HCT116 (cell line): ENCODE measurements at regions not wholly inside any gene's neighbourhood (a gene's known extent, or its start where the extent isn't known, plus 50 kb on each side); places are given as distances from the start of the nearest gene placed in this dataset.

Experiments
- ATAC-seq: fragments of 200-7000 bp; cut with Tn5 transposase; 2 replicates; pipeline ENCODE4 v1.9.1; 2020; ENCODE audit warnings: mild to moderate bottlenecking, moderate library complexity
- BruUV-seq: library from RNA; stranded (reverse); fragments of 400-500 nt; replicated peaks from 2 replicates; lab custom pipeline; 2021; lab: Mats Ljungman, UMichigan
- CTCF ChIA-PET: fragments of 300-600 bp; sonication (Branson Sonifier 250); formaldehyde crosslinking; loops from one replicate; lab custom pipeline; 2021; ENCODE audit warnings: antibody characterized with exemption; lab: Charles Lee
- POLR2A ChIA-PET: fragments of 300-600, 350-600 bp; sonication (Branson Sonifier 250); formaldehyde crosslinking; loops from one replicate; lab custom pipeline; 2021; ENCODE audit warnings: antibody characterized with exemption; lab: Charles Lee
- RAD21 ChIA-PET, 2 experiments: fragments of 300-600 bp; sonication (Branson Sonifier 250); formaldehyde crosslinking; loops; one replicate each; lab custom pipeline; 2023; ENCODE audit warnings: low total read pairs in 2 of 2; ENCODE audit not compliant: uncharacterized antibody in 2 of 2, unreplicated experiment in 2 of 2, low non-redundant PET in 1 of 2; lab: Charles Lee
- DNase-seq: peaks from one replicate; pipeline ENCODE4 v3.0.0-alpha.2; 2010; ENCODE audit warnings: low read depth, low spot score
- H2AFZ ChIP-seq: fragments of 200-600 bp; shearing (Covaris generic), sonication (generic); 2 replicates; pipeline ENCODE4 v1.6.1; 2017; ENCODE audit warnings: low read depth, mixed run types, mixed read lengths, antibody characterized with exemption, low read length; ENCODE audit not compliant: poor library complexity, severe bottlenecking
- H3K27ac ChIP-seq: 2 replicates; pipeline ENCODE4 v1.5.1; 2012; ENCODE audit warnings: low read depth, low read length
- H3K27me3 ChIP-seq: fragments of 200-600 bp; sonication (generic); 2 replicates; pipeline ENCODE4 v1.6.1; 2016; ENCODE audit warnings: mixed run types, low read length, mixed read lengths; ENCODE audit not compliant: insufficient read depth
- H3K36me3 ChIP-seq, 2 experiments: fragments of 200-500 bp in 1 of 2; fragments of 200-600 bp in 1 of 2; sonication (Bioruptor generic) in 1 of 2; sonication (generic) in 1 of 2; 2 replicates each; pipeline versions ENCODE4 v1.5.1 to v1.6.1; 2014 to 2016; ENCODE audit warnings: low read length in 2 of 2, inconsistent platforms in 1 of 2, mixed read lengths in 1 of 2, mixed run types in 1 of 2; ENCODE audit not compliant: insufficient read depth in 2 of 2, control insufficient read depth in 1 of 2
- H3K4me1 ChIP-seq, 2 experiments: fragments of 200-600 bp in 1 of 2; sonication (generic) in 1 of 2; 2 replicates each; pipeline versions ENCODE4 v1.5.1 to v1.6.1; 2012 to 2017; ENCODE audit warnings: low read length in 2 of 2, inconsistent platforms in 1 of 2, mild to moderate bottlenecking in 1 of 2, mixed read lengths in 1 of 2, mixed run types in 1 of 2, moderate library complexity in 1 of 2; ENCODE audit not compliant: insufficient read depth in 2 of 2, control insufficient read depth in 1 of 2
- H3K4me2 ChIP-seq: fragments of 200-600 bp; sonication (generic); 2 replicates; pipeline ENCODE4 v1.6.1; 2017; ENCODE audit warnings: mixed run types, low read length, mixed read lengths
- H3K4me3 ChIP-seq, 2 experiments: fragments of 200-600 bp in 1 of 2; sonication (generic) in 1 of 2; replicated peaks in 1 of 2; 2 replicates each; pipeline ENCODE4 v1.5.1; 2011 to 2016; ENCODE audit warnings: low read length in 2 of 2, control low read depth in 1 of 2, low read depth in 1 of 2, mild to moderate bottlenecking in 1 of 2, mixed read lengths in 1 of 2, mixed run types in 1 of 2
- H3K79me2 ChIP-seq: fragments of 200-600 bp; sonication (generic); 2 replicates; pipeline ENCODE4 v1.6.1; 2017; ENCODE audit warnings: mild to moderate bottlenecking, mixed run types, low read length, moderate library complexity, mixed read lengths; ENCODE audit not compliant: insufficient read depth
- H3K9ac ChIP-seq: fragments of 200-600 bp; sonication (generic); 2 replicates; pipeline ENCODE4 v1.6.1; 2016; ENCODE audit warnings: low read length, mixed read lengths
- H3K9me2 ChIP-seq: fragments of 200-600 bp; sonication (generic), shearing (Covaris generic); 2 replicates; pipeline ENCODE4 v1.6.1; 2017; ENCODE audit warnings: mixed run types, mild to moderate bottlenecking, moderate library complexity; ENCODE audit not compliant: insufficient read depth
- H3K9me3 ChIP-seq, 2 experiments: fragments of 200-500 bp in 1 of 2; fragments of 200-600 bp in 1 of 2; sonication (Bioruptor generic) in 1 of 2; sonication (generic) in 1 of 2; 2 replicates each; pipeline ENCODE4 v1.6.1; 2014 to 2017; ENCODE audit warnings: low read length in 2 of 2, mixed read lengths in 2 of 2, inconsistent platforms in 1 of 2, low read depth in 1 of 2, mild to moderate bottlenecking in 1 of 2, mixed run types in 1 of 2, moderate library complexity in 1 of 2; ENCODE audit not compliant: control insufficient read depth in 1 of 2, insufficient read depth in 1 of 2
- H4K20me1 ChIP-seq: fragments of 200-600 bp; sonication (generic), shearing (Covaris generic); 2 replicates; pipeline ENCODE4 v1.6.1; 2017; ENCODE audit warnings: mixed run types, mild to moderate bottlenecking, moderate library complexity; ENCODE audit not compliant: insufficient read depth
- EZH2phosphoT487 ChIP-seq: fragments of 200-600 bp; IDR thresholded peaks from 2 replicates; pipeline ENCODE4 v1.6.1; 2018; ENCODE audit warnings: antibody characterized with exemption, borderline replicate concordance
- JUND ChIP-seq: IDR thresholded peaks from 2 replicates; pipeline ENCODE4 v1.6.1; 2012
- POLR2AphosphoS5 ChIP-seq: IDR thresholded peaks from 2 replicates; pipeline ENCODE4 v1.6.1; 2011; ENCODE audit warnings: mild to moderate bottlenecking, low read depth, low read length, moderate library complexity
- RAD21 ChIP-seq: IDR thresholded peaks from 2 replicates; pipeline ENCODE4 v1.6.1; 2012; ENCODE audit warnings: low read depth, mild to moderate bottlenecking
- ZFX ChIP-seq: fragments of 450-650 bp; IDR thresholded peaks from 2 replicates; pipeline ENCODE4 v1.6.1; 2017
- intact Hi-C: fragments of 100-400 bp; cut with micrococcal nuclease; formaldehyde crosslinking; loops from 2 replicates; pipeline ENCODE4 v1.10.0; 2022
- TF ChIP-seq, protein P1 (sequence below): IDR thresholded peaks from 2 replicates; pipeline ENCODE4 v1.6.1; 2012

GRCh38 chr12:75756111-75756510 is 244.7 kb upstream of the KRR1 start:
- H3K4me1 ChIP-seq: peaks cover 74 to 96% of the 10 kb centered on the region in 2 experiments
- no peak for ATAC-seq
- H2AFZ ChIP-seq: no peak overlapping the region
- BruUV-seq: no TSS peak
- no peaks in the 10 kb centered on the region for H3K36me3 ChIP-seq
- no peaks in the 10 kb centered on the region for H4K20me1 ChIP-seq
- peaks cover 6% of the 10 kb centered on the region; the same call in 1 of the 2 replicates for H3K79me2 ChIP-seq
- H3K9ac ChIP-seq: no peak overlapping the region
- intact Hi-C loops: no loop called here
- no peaks in the 10 kb centered on the region for H3K9me3 ChIP-seq
- no peak overlapping the region for H3K4me3 ChIP-seq
- H3K27me3 ChIP-seq: no peaks in the 10 kb centered on the region
- TF ChIP-seq RAD21 (no peak), JUND (no peak)
- TF ChIP-seq, protein P1, sequence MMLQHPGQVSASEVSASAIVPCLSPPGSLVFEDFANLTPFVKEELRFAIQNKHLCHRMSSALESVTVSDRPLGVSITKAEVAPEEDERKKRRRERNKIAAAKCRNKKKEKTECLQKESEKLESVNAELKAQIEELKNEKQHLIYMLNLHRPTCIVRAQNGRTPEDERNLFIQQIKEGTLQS: no peak
- H3K27ac ChIP-seq: peak overlapping the region; percentile 100
- no peak overlapping the region for H3K4me2 ChIP-seq
- DNase-seq: no peak
- no peaks in the 10 kb centered on the region for H3K9me2 ChIP-seq
- ChIA-PET RAD21 (no interaction called here), POLR2A (interaction anchor here (0.9 to 1.6 kb wide), 2 partner anchors 10 to 64 kb away, joined by 4 to 8 read pairs; no protein-coding TSS in a partner anchor), CTCF (no interaction called here)

- Histone ChIP-seq H3K9me3 (no peaks in the 10 kb centered on the region), H4K20me1 (no peaks in the 10 kb centered on the region), H3K79me2 (peaks cover 6% of the 10 kb centered on the region; the same call in 1 of the 2 replicates)
- RAD21 ChIA-PET: no interaction called here
- no peak for TF ChIP-seq POLR2AphosphoS5
- TF ChIP-seq, protein P1: no peak
- TF ChIP-seq EZH2phosphoT487: no peak
- no peak for TF ChIP-seq ZFX
- TF ChIP-seq, all 23 proteins: peak for 0
- Histone ChIP-seq H3K4me3 (no peak overlapping the region), H3K9me2 (no peaks in the 10 kb centered on the region), H3K27ac (peak overlapping the region; percentile 100), H3K4me1 (peaks cover 77 to 91% of the 10 kb centered on the region in 2 experiments), H3K27me3 (no peaks in the 10 kb centered on the region), H3K9ac (peak overlapping the region; percentile 17; the same call in 1 of the 2 replicates), H3K4me2 (no peak overlapping the region), H3K36me3 (no peaks in the 10 kb centered on the region), H2AFZ (no peak overlapping the region)
- POLR2A ChIA-PET: no interaction called here
- no TSS peak for BruUV-seq
- no peak for ATAC-seq
- CTCF ChIA-PET: no interaction called here
- intact Hi-C loops: no loop called here
- DNase-seq: no peak
These were observed 243.3 kb upstream of the KRR1 start for GRCh38 chr12:75754698-75755097.
